ENCODE measurements at regions not wholly inside any gene's neighbourhood (a gene's known extent, or its start where the extent isn't known, plus 50 kb on each side); places are given as distances from the start of the nearest gene placed in this dataset.
A peak's percentile ranks its signal among the peaks of the same experiment; 100 is the strongest.

DNA sequence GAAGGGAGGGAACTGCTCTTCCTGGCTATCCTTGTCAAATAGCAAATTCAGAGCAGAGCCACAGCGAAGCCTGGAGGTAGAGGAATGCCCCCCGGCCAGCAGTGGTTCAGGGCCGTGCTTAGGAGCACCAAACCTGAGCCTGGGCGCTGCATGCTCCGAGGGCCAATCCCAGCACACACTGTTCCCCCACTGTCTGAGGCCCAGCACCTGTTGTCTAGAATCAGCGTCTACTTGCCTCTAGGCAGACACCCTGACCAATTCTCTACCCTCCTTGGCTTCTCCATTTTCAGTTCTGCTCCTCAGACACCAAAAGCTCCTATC is 177.6 kb upstream of the PKDCC start:
- no peak for DNase-seq

- no peak for DNase-seq
These were observed 176.7 kb upstream of the PKDCC start for GRCh38 chr2:41871080-41871479.

DNA sequence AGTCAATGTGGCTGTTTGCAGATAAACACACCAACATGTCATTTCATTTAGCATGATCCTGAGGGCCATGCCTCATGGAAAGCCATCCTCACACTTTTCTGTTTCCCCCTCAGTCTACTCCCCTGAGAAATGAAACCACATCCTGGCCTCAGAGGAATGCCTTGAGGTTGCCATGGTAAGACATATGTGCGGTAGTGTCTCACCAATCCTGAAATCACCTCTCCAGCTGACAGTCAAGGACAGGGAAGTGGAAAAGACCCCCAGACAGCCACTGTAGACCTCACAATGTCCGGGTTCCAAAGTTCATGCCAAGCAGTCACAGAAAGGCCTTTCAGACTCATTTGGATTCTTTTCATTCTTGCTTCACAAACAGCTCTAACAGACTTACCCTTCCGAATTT is 175.2 kb upstream of the PKDCC start:
- no peak for DNase-seq

DNA sequence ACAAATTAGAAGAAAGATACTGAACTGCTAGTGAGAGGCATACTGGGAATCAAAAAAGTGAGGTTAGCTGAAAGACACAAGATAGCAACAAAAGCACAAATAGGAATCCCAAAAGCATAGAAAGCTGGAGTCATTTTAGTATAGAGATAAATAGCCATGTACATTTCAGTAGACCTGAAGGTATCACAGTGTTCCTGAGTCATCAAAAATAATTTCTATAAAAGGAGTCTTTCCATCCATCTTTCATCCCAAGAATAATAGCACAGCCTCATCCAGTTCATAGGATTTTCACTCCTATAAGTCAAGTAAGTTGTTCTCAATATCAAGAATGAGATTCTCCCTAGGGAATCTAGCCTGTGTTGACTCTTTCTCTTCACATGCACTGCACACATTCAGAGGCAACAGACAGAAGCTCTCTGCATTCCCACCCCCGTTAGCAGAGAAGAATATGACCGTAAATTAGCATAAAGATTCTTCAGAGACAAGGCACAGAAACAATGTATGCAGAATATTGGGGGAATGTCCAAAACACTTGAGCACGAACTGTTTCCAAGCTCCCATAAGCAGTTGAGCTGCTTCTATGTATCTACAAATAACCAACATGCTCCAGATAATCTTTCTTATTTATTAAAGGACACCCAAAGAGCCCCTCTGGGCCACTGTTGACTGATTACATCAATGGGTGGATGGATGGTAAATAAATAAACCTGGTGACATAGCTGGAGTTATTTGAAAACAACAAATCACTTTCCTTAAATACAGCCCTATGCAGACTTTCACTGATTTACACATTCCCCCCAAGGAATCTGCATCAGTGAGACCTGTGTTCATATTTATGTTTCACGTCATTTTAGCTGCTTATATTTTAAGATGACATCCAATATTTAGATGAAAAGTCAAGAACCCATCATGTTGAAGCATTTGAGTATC is 174.5 kb upstream of the PKDCC start:
- DNase-seq = no peak

DNA sequence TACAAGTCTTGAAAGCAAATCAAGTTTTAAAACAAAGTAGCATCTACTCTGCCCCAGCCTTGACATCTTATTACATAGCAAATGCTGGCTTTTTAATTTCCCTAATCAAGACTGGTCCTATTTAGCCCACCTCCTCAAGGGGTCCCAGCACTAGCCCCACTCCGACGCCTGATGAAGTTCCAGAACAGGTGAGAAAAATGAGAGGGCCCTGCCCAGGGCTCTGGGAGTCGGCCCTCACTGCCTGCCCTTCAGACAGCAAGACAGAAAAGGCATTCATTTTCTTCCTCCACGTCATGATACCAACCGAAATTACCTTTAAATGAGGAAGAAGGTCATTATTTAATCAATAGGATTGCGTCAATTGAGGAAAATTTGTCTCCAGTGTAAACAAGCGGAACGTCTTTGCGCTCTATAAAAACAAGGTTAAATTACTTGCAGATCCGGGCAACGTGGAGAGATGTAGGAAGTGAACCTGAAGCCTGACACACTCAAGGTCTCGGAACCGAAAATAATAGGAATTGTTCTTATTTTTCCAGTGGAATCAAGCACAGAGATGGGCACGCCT is 170.6 kb upstream of the PKDCC start:
- no peak for DNase-seq

DNA sequence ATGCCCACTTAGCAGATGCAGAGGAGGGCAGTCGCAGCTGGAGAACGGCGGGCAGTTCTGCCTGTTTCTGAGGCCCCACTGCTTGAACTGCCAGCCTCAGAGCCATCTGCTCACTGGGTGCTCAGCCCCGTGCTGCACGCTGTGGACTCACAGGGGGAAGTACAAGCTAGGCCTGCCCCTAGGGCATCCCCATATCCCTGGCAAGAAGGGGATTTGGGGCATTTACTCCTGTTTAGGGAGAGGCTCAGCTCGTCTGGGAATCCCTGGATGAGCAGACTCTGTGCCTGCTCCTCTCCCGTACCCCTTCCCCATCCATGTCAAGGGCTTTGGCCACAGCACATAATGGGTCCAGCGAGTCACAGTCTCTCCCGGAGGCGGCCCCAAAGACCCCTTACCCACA is 169.8 kb upstream of the PKDCC start:
- DNase-seq = no peak

GRCh38 chr2:41878716-41879234 is 169.0 kb upstream of the PKDCC start:
- DNase-seq = no peak

GRCh38 chr2:41879235-41879916 is 168.4 kb upstream of the PKDCC start:
- no peak for DNase-seq

GRCh38 chr2:41880561-41881243 is 167.1 kb upstream of the PKDCC start:
- no peak for DNase-seq

- no peak for DNase-seq
These were observed 166.6 kb upstream of the PKDCC start for GRCh38 chr2:41881249-41881648.

DNA sequence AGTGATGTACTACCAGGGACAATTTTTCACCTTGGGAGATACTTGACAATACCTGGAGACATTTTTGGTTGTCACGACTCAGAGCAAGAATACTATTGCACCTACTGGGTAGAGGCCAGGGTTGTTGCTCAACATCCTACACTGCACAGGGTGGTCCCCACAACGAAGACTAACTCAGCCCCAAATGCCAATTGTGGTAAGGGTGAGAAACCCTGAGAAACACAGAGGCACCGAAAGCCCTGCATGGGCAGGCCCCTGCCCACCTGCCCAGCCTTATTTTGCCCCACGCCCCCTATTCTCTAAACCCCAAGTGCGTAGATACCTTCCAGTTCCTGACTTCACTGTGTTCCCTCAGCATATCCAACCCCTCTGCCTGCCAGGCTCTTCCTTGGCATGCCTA is 163.1 kb upstream of the PKDCC start:
- no peak for DNase-seq

GRCh38 chr2:41886145-41886664 is 161.6 kb upstream of the PKDCC start:
- no peak for DNase-seq

- DNase-seq = no peak
These were observed 161.1 kb upstream of the PKDCC start for GRCh38 chr2:41886757-41887156.

- no peak for DNase-seq
These were observed 157.5 kb upstream of the PKDCC start for GRCh38 chr2:41890341-41890740.

DNA sequence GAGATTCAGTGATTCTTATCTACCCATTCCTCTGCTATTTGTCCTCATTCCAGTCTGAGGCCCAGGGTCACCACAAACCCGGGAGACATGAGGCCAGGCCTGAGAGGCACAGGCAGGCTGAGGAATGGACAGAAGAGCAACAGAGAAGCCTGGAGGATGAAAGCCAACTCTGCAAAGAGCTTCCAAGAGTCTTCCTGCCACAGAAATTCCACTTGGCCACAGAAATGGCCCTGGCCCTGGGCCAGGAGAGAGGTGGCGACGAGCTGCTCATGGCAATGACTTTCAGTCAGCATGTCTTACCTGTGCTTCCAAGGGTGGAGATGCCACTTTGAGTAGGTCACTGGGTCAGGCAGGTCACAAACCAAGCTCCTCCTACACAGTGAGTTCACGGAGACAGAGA is 155.3 kb upstream of the PKDCC start:
- no peak for DNase-seq

DNA sequence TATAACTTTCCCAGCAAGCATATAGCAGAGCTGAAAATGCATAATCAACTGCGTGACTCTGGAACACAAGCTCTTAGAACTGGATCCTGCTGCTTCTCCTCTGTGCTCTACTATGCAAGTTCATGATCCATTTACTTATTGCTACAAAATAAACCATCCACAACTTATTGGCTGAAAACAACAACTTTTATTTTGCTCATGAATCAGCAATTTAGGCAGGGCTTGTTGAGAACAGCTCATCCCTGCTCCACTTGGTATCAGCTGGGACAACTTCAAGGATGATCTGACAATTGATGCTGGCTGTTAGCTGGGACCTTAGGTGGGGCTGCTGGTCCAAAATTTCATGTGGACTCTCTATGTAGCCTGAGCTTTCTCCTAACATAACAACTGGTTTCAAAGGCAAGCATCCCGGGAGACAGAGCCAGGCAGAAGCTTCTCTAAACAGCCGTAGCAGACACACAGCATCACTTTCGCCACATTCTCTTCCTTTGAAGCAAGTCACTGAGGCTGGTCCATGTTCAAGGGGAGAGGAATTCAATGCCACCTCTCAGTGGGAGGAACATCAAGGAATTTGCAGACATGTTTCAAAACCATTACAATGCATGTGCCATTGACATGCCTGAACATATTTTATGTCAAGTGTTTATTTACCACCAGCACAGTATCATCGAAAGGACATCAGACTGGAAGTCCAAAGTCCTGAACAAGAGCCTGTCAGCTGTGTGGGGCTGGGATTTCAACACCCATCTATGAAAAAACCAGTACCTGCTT is 153.1 kb upstream of the PKDCC start:
- no peak for DNase-seq

GRCh38 chr2:41895334-41895664 is 152.5 kb upstream of the PKDCC start:
- DNase-seq = no peak

DNA sequence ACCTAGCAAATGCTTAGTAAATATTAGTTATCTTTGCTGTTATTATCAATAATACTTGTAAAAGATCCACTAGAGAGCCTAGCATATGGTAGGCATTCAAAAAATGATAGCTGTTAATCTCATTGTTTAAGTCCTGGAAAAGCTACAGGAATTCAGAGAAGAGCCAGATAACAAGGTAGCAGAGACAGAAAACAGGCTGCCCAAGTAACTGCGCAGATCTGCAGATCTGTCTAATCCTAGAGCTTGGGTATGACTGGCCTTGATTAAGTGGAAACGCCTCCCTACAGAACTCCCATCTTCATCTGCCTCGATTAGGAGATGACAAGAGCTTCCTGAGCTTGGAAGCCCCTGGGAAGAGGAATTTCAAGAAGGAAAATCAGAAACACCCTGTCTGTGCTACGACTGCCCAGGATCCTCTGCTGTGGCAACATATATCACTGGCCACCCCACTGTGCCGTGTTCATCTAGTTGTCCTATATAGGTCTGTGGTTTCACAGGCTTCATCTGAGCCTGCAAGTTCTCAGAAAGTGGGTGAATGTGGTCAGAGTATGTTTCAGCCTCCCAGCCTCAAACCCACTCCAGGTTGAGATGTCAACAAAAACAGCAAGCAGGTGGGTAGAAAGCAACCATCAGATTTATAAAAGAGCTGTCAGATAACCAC is 151.5 kb upstream of the PKDCC start:
- DNase-seq = peak in 1 of 2 donors; percentile 5

GRCh38 chr2:41899189-41899588 is 148.6 kb upstream of the PKDCC start:
- no peak for DNase-seq

DNA sequence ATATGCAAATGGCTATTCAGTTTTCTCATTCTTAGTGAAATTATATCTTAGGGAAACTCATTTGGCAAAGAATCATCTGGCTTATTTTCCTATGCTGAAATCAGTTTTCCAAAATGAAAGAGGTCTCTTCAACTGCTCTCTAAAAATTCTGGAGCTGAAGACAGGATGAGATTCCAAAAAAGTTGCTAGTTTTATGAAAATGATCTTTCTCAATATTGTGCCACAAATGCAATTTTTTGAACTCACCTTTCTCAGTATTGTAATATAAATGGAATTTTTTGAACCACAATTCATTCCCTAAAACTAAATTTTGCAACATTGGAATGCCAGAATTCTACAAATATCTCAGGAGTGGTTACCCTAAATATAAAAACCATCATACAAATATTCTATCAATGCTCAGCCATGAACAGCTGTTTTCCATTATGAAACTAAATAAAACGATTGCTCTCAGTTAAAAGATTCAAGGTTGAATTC is 147.7 kb upstream of the PKDCC start:
- no peak for DNase-seq

DNA sequence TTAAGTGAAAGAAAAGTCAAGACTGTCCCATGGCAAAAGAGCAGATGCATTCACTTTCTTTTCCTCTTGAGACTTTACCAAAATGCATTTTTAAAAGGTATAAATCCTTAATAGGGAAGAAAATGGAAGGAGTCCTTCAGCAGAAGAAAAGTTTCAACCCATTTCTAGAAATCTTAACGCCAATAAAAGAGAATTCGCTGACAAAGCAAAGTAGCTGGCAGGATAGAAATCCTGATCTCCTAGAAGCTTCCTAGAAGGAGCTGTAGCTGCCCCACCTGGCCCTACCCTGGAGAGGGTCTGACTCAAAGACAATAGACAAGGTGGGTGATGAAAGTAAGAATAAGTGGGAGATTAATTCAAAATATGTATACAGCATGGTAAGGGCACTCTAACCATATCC is 144.9 kb upstream of the PKDCC start:
- DNase-seq = no peak
